T-helper 2 cell (primary cell): ENCODE measurements at regions not wholly inside any gene's neighbourhood (a gene's known extent, or its start where the extent isn't known, plus 50 kb on each side); places are given as distances from the start of the nearest gene placed in this dataset.
"Not testable (repeated sequence)": the region's sequence is repeated elsewhere in the genome, so short reads cannot be mapped to it uniquely, and the experiment has no call there.

ENCODE experiments used
- DNase-seq, 5 experiments: peaks; one replicate each; pipeline versions ENCODE4 v3.0.0 to v3.0.0-alpha.2; 2012 to 2022

- DNase-seq = no peak
Observed at GRCh38 chr1:187638733-187639434, 810.1 kb downstream of the PLA2G4A start.

GRCh38 chr1:187641015-187641414 lies 812.3 kb downstream of the PLA2G4A start:
- DNase-seq = no peak

GRCh38 chr1:187641463-187641862 lies 812.7 kb downstream of the PLA2G4A start:
- DNase-seq = no peak

GRCh38 chr1:187641907-187642306 lies 813.2 kb downstream of the PLA2G4A start:
- no peak for DNase-seq

GRCh38 chr1:187645651-187646050 lies 816.9 kb downstream of the PLA2G4A start:
- DNase-seq = no peak

GRCh38 chr1:187646536-187647107 lies 817.9 kb downstream of the PLA2G4A start:
- DNase-seq = no peak

- no peak for DNase-seq
Observed at GRCh38 chr1:187648091-187648490, 819.3 kb downstream of the PLA2G4A start.

GRCh38 chr1:187654635-187655034 lies 825.9 kb downstream of the PLA2G4A start:
- no peak for DNase-seq

- no peak for DNase-seq
Observed at GRCh38 chr1:187655104-187655503, 826.4 kb downstream of the PLA2G4A start.

GRCh38 chr1:187665483-187665882 lies 836.7 kb downstream of the PLA2G4A start:
- DNase-seq = no peak

GRCh38 chr1:187680823-187681222 lies 852.1 kb downstream of the PLA2G4A start:
- DNase-seq = no peak

GRCh38 chr1:187682112-187682511 lies 853.4 kb downstream of the PLA2G4A start:
- DNase-seq = no peak

GRCh38 chr1:187685333-187685732 lies 856.6 kb downstream of the PLA2G4A start:
- no peak for DNase-seq

- no peak for DNase-seq
Observed at GRCh38 chr1:187689129-187689528, 860.4 kb downstream of the PLA2G4A start.

GRCh38 chr1:187691439-187691838 lies 862.7 kb downstream of the PLA2G4A start:
- DNase-seq = no peak

- DNase-seq = no peak
Observed at GRCh38 chr1:187692799-187693198, 864.0 kb downstream of the PLA2G4A start.

- DNase-seq = no peak
Observed at GRCh38 chr1:187696073-187696472, 867.3 kb downstream of the PLA2G4A start.

- DNase-seq = not testable (repeated sequence)
Observed at GRCh38 chr1:187703138-187704130, 874.7 kb downstream of the PLA2G4A start.

GRCh38 chr1:187714470-187714869 lies 885.7 kb downstream of the PLA2G4A start:
- no peak for DNase-seq

GRCh38 chr1:187715483-187715882 lies 886.7 kb downstream of the PLA2G4A start:
- DNase-seq = no peak

- no peak for DNase-seq
Observed at GRCh38 chr1:187716160-187716559, 887.4 kb downstream of the PLA2G4A start.

- DNase-seq = no peak
Observed at GRCh38 chr1:187718527-187718926, 889.8 kb downstream of the PLA2G4A start.

- no peak for DNase-seq
Observed at GRCh38 chr1:187721216-187721615, 892.5 kb downstream of the PLA2G4A start.
